Thyroid gland (tissue), 4 donors: ENCODE measurements at regions not wholly inside any gene's neighbourhood (a gene's known extent, or its start where the extent isn't known, plus 50 kb on each side); places are given as distances from the start of the nearest gene placed in this dataset.

Experiments
- POLR2A ChIP-seq, 2 donors: fragments of 450-650 bp; IDR thresholded peaks; one replicate each; pipeline ENCODE4 v1.6.1; 2017; ENCODE audit warnings: antibody characterized with exemption in 2 of 2, mild to moderate bottlenecking in 2 of 2, moderate library complexity in 1 of 2
- TF ChIP-seq, protein P1 (sequence below), 6 experiments: fragments of 200-600 bp in 3 of 6; fragments of 450-650 bp in 3 of 6; sonication (generic) in 3 of 6; IDR thresholded peaks; one replicate each; pipeline ENCODE4 v1.5.1; 2016 to 2019; ENCODE audit warnings: antibody characterized with exemption in 6 of 6, mild to moderate bottlenecking in 2 of 6, inconsistent platforms in 1 of 6, moderate library complexity in 1 of 6

DNA sequence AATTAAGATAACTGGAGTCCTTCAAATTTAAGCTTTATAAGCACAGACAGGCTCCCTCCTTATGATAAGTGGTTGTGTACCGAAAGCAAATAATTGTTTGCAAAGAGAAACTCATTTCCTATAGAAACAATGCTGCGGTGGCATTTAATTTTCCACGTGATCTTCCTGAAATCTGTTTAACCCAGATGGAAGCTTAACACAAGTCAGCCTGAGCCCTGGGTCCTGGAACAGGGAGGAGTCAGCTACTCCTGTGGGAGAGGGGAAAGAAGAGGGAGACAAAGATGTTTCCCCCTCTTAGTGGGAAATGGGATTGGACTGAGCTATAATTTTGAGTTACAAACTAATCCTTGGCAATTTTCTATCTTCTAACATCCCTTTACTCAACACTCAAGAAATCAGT lies 136.5 kb downstream of the ELOVL4 start:
- TF ChIP-seq, protein P1, sequence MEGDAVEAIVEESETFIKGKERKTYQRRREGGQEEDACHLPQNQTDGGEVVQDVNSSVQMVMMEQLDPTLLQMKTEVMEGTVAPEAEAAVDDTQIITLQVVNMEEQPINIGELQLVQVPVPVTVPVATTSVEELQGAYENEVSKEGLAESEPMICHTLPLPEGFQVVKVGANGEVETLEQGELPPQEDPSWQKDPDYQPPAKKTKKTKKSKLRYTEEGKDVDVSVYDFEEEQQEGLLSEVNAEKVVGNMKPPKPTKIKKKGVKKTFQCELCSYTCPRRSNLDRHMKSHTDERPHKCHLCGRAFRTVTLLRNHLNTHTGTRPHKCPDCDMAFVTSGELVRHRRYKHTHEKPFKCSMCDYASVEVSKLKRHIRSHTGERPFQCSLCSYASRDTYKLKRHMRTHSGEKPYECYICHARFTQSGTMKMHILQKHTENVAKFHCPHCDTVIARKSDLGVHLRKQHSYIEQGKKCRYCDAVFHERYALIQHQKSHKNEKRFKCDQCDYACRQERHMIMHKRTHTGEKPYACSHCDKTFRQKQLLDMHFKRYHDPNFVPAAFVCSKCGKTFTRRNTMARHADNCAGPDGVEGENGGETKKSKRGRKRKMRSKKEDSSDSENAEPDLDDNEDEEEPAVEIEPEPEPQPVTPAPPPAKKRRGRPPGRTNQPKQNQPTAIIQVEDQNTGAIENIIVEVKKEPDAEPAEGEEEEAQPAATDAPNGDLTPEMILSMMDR (IDR thresholded peaks at IDR 0.05): no peak
- TF ChIP-seq POLR2A (IDR thresholded peaks at IDR 0.05): no peak
